Liver (tissue), 8 donors: ENCODE measurements at regions not wholly inside any gene's neighbourhood (a gene's known extent, or its start where the extent isn't known, plus 50 kb on each side); places are given as distances from the start of the nearest gene placed in this dataset.
A peak's percentile ranks its signal among the peaks of the same experiment; 100 is the strongest.

Source experiments
- DNase-seq: peaks from one replicate; pipeline ENCODE4 v3.0.0-alpha.2; 2017; ENCODE audit warnings: low spot score
- H3K27ac ChIP-seq, 2 donors: one replicate each; pipeline ENCODE4 v1.7.0; 2013; ENCODE audit warnings: inconsistent platforms in 2 of 2, low read length in 2 of 2, control low read depth in 1 of 2, low read depth in 1 of 2, mild to moderate bottlenecking in 1 of 2
- H3K27me3 ChIP-seq, 4 donors: one replicate each; pipeline versions ENCODE4 v1.6.1 to v1.7.0; 2013; ENCODE audit warnings: low read length in 3 of 4, inconsistent platforms in 1 of 4, mild to moderate bottlenecking in 1 of 4, moderate library complexity in 1 of 4; ENCODE audit not compliant: control insufficient read depth in 4 of 4, insufficient read depth in 4 of 4
- H3K36me3 ChIP-seq, 4 donors: one replicate each; pipeline versions ENCODE4 v1.6.1 to v1.7.0; 2013; ENCODE audit warnings: low read length in 3 of 4, mild to moderate bottlenecking in 3 of 4, low read depth in 1 of 4, moderate library complexity in 1 of 4; ENCODE audit not compliant: control insufficient read depth in 4 of 4, insufficient read depth in 3 of 4
- H3K4me1 ChIP-seq, 4 donors: one replicate each; pipeline versions ENCODE4 v1.6.1 to v1.7.0; 2013; ENCODE audit warnings: low read length in 3 of 4, mild to moderate bottlenecking in 3 of 4, moderate library complexity in 1 of 4; ENCODE audit not compliant: control insufficient read depth in 4 of 4, insufficient read depth in 4 of 4
- H3K4me3 ChIP-seq, 3 donors: one replicate each; pipeline versions ENCODE4 v1.6.1 to v1.7.0; 2013; ENCODE audit warnings: low read length in 3 of 3, control low read depth in 1 of 3, low read depth in 1 of 3, mild to moderate bottlenecking in 1 of 3
- H3K9ac ChIP-seq, 2 donors: one replicate each; pipeline ENCODE4 v1.7.0; 2013; ENCODE audit warnings: low read length in 2 of 2, mild to moderate bottlenecking in 2 of 2, moderate library complexity in 2 of 2, control low read depth in 1 of 2, low read depth in 1 of 2
- H3K9me3 ChIP-seq, 4 donors: one replicate each; pipeline versions ENCODE4 v1.6.1 to v1.7.0; 2013; ENCODE audit warnings: low read length in 3 of 4; ENCODE audit not compliant: control insufficient read depth in 4 of 4
- CTCF ChIP-seq: fragments of 150-350 bp; IDR thresholded peaks from 2 replicates; pipeline ENCODE4 v1.5.1; 2017; ENCODE audit warnings: improper control_type of control experiment, low read depth, low read length; ENCODE audit not compliant: missing input control
- EGR1 ChIP-seq, 2 donors: IDR thresholded peaks; 2 replicates each; pipeline ENCODE4 v1.6.1; 2016 to 2018; ENCODE audit warnings: antibody characterized with exemption in 2 of 2, low read depth in 2 of 2
- FOXA1 ChIP-seq: IDR thresholded peaks from 2 replicates; pipeline ENCODE4 v1.6.1; 2016; ENCODE audit warnings: antibody characterized with exemption
- FOXA2 ChIP-seq: IDR thresholded peaks from 2 replicates; pipeline ENCODE4 v1.6.1; 2016; ENCODE audit warnings: antibody characterized with exemption
- GABPA ChIP-seq, 2 donors: IDR thresholded peaks in 1 of 2; conservative IDR thresholded peaks in 1 of 2; 2 replicates each; pipeline ENCODE4 v1.6.1; 2016; ENCODE audit warnings: antibody characterized with exemption in 2 of 2, mild to moderate bottlenecking in 1 of 2, moderate library complexity in 1 of 2
- HNF4A ChIP-seq, 2 donors: conservative IDR thresholded peaks; 2 replicates each; pipeline ENCODE4 v1.6.1; 2016; ENCODE audit warnings: antibody characterized with exemption in 2 of 2, mild to moderate bottlenecking in 2 of 2
- HNF4G ChIP-seq: IDR thresholded peaks from 2 replicates; pipeline ENCODE4 v1.6.1; 2016; ENCODE audit warnings: antibody characterized with exemption
- JUND ChIP-seq, 2 donors: IDR thresholded peaks; 2 replicates each; pipeline ENCODE4 v1.6.1; 2016; ENCODE audit warnings: antibody characterized with exemption in 2 of 2
- NR2F2 ChIP-seq: IDR thresholded peaks from 2 replicates; pipeline ENCODE4 v1.6.1; 2016; ENCODE audit warnings: antibody characterized with exemption
- RAD21 ChIP-seq, 2 donors: IDR thresholded peaks; 2 replicates each; pipeline ENCODE4 v1.6.1; 2016; ENCODE audit warnings: antibody characterized with exemption in 2 of 2, mild to moderate bottlenecking in 2 of 2
- REST ChIP-seq: IDR thresholded peaks from 2 replicates; pipeline ENCODE4 v1.6.1; 2016; ENCODE audit warnings: antibody characterized with exemption, mild to moderate bottlenecking
- RXRA ChIP-seq, 2 donors: IDR thresholded peaks; 2 replicates each; pipeline ENCODE4 v1.6.1; 2017 to 2018; ENCODE audit warnings: antibody characterized with exemption in 2 of 2, mild to moderate bottlenecking in 1 of 2
- SP1 ChIP-seq: IDR thresholded peaks from 2 replicates; pipeline ENCODE4 v1.6.1; 2018; ENCODE audit warnings: antibody characterized with exemption, mild to moderate bottlenecking
- TAF1 ChIP-seq: conservative IDR thresholded peaks from 2 replicates; pipeline ENCODE4 v1.6.1; 2016; ENCODE audit warnings: antibody characterized with exemption, mild to moderate bottlenecking
- YY1 ChIP-seq: IDR thresholded peaks from 2 replicates; pipeline ENCODE4 v1.6.1; 2016; ENCODE audit warnings: antibody characterized with exemption, mild to moderate bottlenecking
- WGBS: extraction: QIAGEN DNeasy Blood & Tissue Kit; methylation state at CpG from one replicate; pipeline ENCODE4 v1.1.7; 2013; 5-methylcytosine and 5-hydroxymethylcytosine counted together
- TF ChIP-seq, protein P1 (sequence below): IDR thresholded peaks from 2 replicates; pipeline ENCODE4 v1.6.1; 2016; ENCODE audit warnings: antibody characterized with exemption
- TF ChIP-seq, protein P2 (sequence below): IDR thresholded peaks from 2 replicates; pipeline ENCODE4 v1.6.1; 2016; ENCODE audit warnings: antibody characterized with exemption
- TF ChIP-seq, protein P3 (sequence below): IDR thresholded peaks from 2 replicates; pipeline ENCODE4 v1.6.1; 2016; ENCODE audit warnings: antibody characterized with exemption
- donor health status: healthy.
- donor health status: healthy.
- donor health status: healthy.
- donor health status: healthy.
- donor health status: healthy.

DNA sequence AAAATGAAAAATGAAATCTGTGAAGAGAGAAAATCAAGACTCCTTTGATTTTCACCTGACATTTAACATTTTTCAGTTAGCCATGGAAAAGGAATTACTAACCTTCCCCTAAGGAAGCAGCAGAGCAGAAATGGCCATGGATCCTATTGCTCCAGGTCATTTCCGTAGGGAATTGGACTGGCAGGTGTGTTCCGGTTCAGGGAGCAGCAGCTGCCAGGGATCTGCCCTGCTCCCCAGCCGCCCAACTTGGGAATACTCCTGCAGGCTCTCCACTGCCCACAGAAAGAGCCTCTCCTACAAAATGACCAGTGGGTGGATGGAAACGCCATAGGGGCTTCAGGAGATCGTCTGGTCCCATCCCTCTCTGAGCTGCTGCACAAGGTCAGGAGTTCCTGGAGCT, 86.0 kb upstream of the MAPK4 start:
- Histone ChIP-seq H3K4me3 (peak overlapping the region in 2 of 3 donors; percentile 10 to 43), H3K36me3 (no peaks in the 10 kb centered on the region), H3K27ac (peak overlapping the region in 1 of 2 donors; percentile 39), H3K9ac (no peak overlapping the region), H3K27me3 (no peaks in the 10 kb centered on the region), H3K4me1 (peaks cover 0 to 18% (median 10%) of the 10 kb centered on the region in 4 donors), H3K9me3 (no peaks in the 10 kb centered on the region)
- TF ChIP-seq JUND (IDR thresholded peaks at IDR 0.05), result no peak
- TF ChIP-seq FOXA1, result no peak
- TF ChIP-seq, protein P1, sequence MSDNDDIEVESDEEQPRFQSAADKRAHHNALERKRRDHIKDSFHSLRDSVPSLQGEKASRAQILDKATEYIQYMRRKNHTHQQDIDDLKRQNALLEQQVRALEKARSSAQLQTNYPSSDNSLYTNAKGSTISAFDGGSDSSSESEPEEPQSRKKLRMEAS, result no peak
- no peak for TF ChIP-seq EGR1 (IDR thresholded peaks at IDR 0.05; ENCODE audit: low read depth in 2 of 2)
- no peak for TF ChIP-seq GABPA (IDR thresholded peaks at IDR 0.05 in 1 of 2, conservative IDR thresholded peaks at IDR 0.05 in 1 of 2)
- no peak for TF ChIP-seq NR2F2
- no peak for TF ChIP-seq CTCF
- no peak for TF ChIP-seq SP1
- no peak for TF ChIP-seq YY1
- TF ChIP-seq FOXA2, result no peak
- TF ChIP-seq HNF4G, result no peak
- TF ChIP-seq TAF1, result no peak
- 83% methylated on average over 5 of the region's 5 CpGs for WGBS
- DNase-seq, result no peak

DNA sequence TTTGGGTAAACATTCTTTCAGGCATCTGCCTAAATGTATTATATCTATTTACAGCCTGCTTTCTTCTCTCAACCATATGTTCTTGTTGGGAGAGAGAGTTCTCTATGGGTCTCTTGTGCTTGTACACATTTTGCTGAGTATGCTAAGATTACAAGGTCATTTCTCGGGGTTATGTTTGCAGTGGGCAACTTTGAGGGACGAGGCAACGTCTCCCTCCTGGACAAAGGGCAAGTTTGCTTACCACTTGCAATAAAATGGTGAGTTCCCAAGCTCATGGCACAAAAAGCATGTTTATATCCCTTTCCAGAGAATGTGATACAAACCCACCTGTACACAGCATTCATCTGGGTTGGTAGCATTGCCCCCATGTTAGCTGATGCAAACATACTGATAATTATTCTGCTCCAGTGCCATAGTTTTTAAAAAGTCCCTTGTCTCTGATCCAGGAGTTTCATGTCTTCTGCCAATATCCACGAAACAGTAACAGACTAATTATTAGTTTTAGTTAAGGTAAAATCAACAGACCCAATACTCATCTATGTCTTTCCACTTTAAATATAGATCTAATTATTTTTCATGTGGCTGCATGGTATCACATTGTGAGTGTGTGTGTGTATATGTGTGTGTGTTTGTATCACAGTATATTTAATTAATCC, 84.2 kb upstream of the MAPK4 start:
- no peak for TF ChIP-seq FOXA1
- TF ChIP-seq GABPA (IDR thresholded peaks at IDR 0.05 in 1 of 2, conservative IDR thresholded peaks at IDR 0.05 in 1 of 2), result no peak
- TF ChIP-seq NR2F2, result no peak
- peak; percentile 65 for TF ChIP-seq HNF4G
- TF ChIP-seq, protein P2, sequence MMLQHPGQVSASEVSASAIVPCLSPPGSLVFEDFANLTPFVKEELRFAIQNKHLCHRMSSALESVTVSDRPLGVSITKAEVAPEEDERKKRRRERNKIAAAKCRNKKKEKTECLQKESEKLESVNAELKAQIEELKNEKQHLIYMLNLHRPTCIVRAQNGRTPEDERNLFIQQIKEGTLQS, result no peak
- TF ChIP-seq FOXA2, result peak; percentile 36
- TF ChIP-seq, protein P1, result no peak
- TF ChIP-seq JUND (IDR thresholded peaks at IDR 0.05), result peak; percentile 17 to 40
- TF ChIP-seq YY1, result peak; percentile 55
- TF ChIP-seq, protein P3, sequence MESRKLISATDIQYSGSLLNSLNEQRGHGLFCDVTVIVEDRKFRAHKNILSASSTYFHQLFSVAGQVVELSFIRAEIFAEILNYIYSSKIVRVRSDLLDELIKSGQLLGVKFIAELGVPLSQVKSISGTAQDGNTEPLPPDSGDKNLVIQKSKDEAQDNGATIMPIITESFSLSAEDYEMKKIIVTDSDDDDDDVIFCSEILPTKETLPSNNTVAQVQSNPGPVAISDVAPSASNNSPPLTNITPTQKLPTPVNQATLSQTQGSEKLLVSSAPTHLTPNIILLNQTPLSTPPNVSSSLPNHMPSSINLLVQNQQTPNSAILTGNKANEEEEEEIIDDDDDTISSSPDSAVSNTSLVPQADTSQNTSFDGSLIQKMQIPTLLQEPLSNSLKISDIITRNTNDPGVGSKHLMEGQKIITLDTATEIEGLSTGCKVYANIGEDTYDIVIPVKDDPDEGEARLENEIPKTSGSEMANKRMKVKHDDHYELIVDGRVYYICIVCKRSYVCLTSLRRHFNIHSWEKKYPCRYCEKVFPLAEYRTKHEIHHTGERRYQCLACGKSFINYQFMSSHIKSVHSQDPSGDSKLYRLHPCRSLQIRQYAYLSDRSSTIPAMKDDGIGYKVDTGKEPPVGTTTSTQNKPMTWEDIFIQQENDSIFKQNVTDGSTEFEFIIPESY, result peak; percentile 36
- TF ChIP-seq RAD21 (IDR thresholded peaks at IDR 0.05), result peak in 1 of 2 donors; percentile 39
- TF ChIP-seq HNF4A (conservative IDR thresholded peaks at IDR 0.05), result peak; percentile 75 to 91
- peak; percentile 95 for TF ChIP-seq SP1
- TF ChIP-seq REST, result no peak
- no peak for TF ChIP-seq CTCF
- no peak for TF ChIP-seq EGR1 (IDR thresholded peaks at IDR 0.05; ENCODE audit: low read depth in 2 of 2)
- TF ChIP-seq RXRA (IDR thresholded peaks at IDR 0.05), result peak; percentile 69 to 83
- TF ChIP-seq TAF1, result no peak
- H3K4me1 ChIP-seq, result peaks cover 0 to 11% (median 2%) of the 10 kb centered on the region in 4 donors
- H3K4me3 ChIP-seq, result peak overlapping the region in 2 of 3 donors; percentile 12 to 41
- peak overlapping the region in 1 of 2 donors; percentile 73 for H3K27ac ChIP-seq
- no peaks in the 10 kb centered on the region for H3K27me3 ChIP-seq
- H3K9me3 ChIP-seq, result no peaks in the 10 kb centered on the region
- no peaks in the 10 kb centered on the region for H3K36me3 ChIP-seq
- no peak overlapping the region for H3K9ac ChIP-seq
- no peak for DNase-seq
- 22% methylated on average over 4 of the region's 4 CpGs for WGBS
